ENCODE measurements at regions not wholly inside any gene's neighbourhood (a gene's known extent, or its start where the extent isn't known, plus 50 kb on each side); places are given as distances from the start of the nearest gene placed in this dataset.

GRCh38 chr4:104971462-104971861, 175.2 kb upstream of the TET2 start:
- no TSS peak for BruUV-seq (replicated peaks)
- Histone ChIP-seq H2AFZ (ENCODE audit: low read length) (no peak overlapping the region), H3K9me2 (ENCODE audit: insufficient read depth, low read length) (no peaks in the 10 kb centered on the region), H3K4me2 (ENCODE audit: low read length) (no peak overlapping the region), H3K79me2 (ENCODE audit: insufficient read depth, low read depth, low read length) (no peaks in the 10 kb centered on the region), H3K4me3 (ENCODE audit: low read depth, low read length, poor library complexity, severe bottlenecking) (no peak overlapping the region), H3K9me3 (ENCODE audit: low read length) (no peaks in the 10 kb centered on the region), H4K20me1 (ENCODE audit: insufficient read depth, low read length) (no peaks in the 10 kb centered on the region), H3K27ac (ENCODE audit: low read depth, low read length, poor library complexity, severe bottlenecking) (no peak overlapping the region), H3K36me3 (ENCODE audit: insufficient read depth, low read length) (no peaks in the 10 kb centered on the region), H3K4me1 (ENCODE audit: insufficient read depth, low read length, poor library complexity, severe bottlenecking) (no peaks in the 10 kb centered on the region)
- DNase-seq (ENCODE audit: low spot score), result no peak
- CTCF ChIA-PET (ENCODE audit: unreplicated experiment), result no interaction called here
- POLR2A ChIA-PET, result no interaction called here
- no peak for TF ChIP-seq CTCF (conservative IDR thresholded peaks at IDR 0.05; ENCODE audit: low read length)
- no peak for TF ChIP-seq EZH2phosphoT487 (IDR thresholded peaks at IDR 0.05; ENCODE audit: borderline replicate concordance, low read depth, low read length)
- intact Hi-C loops (cut with micrococcal nuclease; ENCODE audit: unreplicated experiment), result no loop called here

- intact Hi-C loops (cut with micrococcal nuclease; ENCODE audit: unreplicated experiment), result no loop called here
- no peak overlapping the region for H2AFZ ChIP-seq (ENCODE audit: low read length)
- POLR2A ChIA-PET, result interaction anchor here (0.6 kb wide), 2 partner anchors 31 to 489 kb away, joined by 3 read pairs; no protein-coding TSS in a partner anchor
- no peaks in the 10 kb centered on the region for H3K9me2 ChIP-seq (ENCODE audit: insufficient read depth, low read length)
- no peaks in the 10 kb centered on the region for H3K9me3 ChIP-seq (ENCODE audit: low read length)
- H3K79me2 ChIP-seq (ENCODE audit: insufficient read depth, low read depth, low read length), result no peaks in the 10 kb centered on the region
- H4K20me1 ChIP-seq (ENCODE audit: insufficient read depth, low read length), result no peaks in the 10 kb centered on the region
- no peak for DNase-seq (ENCODE audit: low spot score)
- CTCF ChIA-PET (ENCODE audit: unreplicated experiment), result no interaction called here
- no peak overlapping the region for H3K4me3 ChIP-seq (ENCODE audit: low read depth, low read length, poor library complexity, severe bottlenecking)
- TF ChIP-seq EZH2phosphoT487 (IDR thresholded peaks at IDR 0.05; ENCODE audit: borderline replicate concordance, low read depth, low read length) (no peak), CTCF (conservative IDR thresholded peaks at IDR 0.05; ENCODE audit: low read length) (no peak)
- no peak overlapping the region for H3K4me2 ChIP-seq (ENCODE audit: low read length)
- no peak overlapping the region for H3K27ac ChIP-seq (ENCODE audit: low read depth, low read length, poor library complexity, severe bottlenecking)
- H3K36me3 ChIP-seq (ENCODE audit: insufficient read depth, low read length), result no peaks in the 10 kb centered on the region
- no TSS peak for BruUV-seq (replicated peaks)
- H3K4me1 ChIP-seq (ENCODE audit: insufficient read depth, low read length, poor library complexity, severe bottlenecking), result no peaks in the 10 kb centered on the region
Measured at GRCh38 chr4:104973708-104974107, 173.0 kb upstream of the TET2 start.

GRCh38 chr4:104975617-104976016, 171.1 kb upstream of the TET2 start:
- ChIA-PET CTCF (ENCODE audit: unreplicated experiment) (no interaction called here), POLR2A (no interaction called here)
- intact Hi-C loops (cut with micrococcal nuclease; ENCODE audit: unreplicated experiment), result no loop called here
- Histone ChIP-seq H3K4me2 (ENCODE audit: low read length) (no peak overlapping the region), H4K20me1 (ENCODE audit: insufficient read depth, low read length) (no peaks in the 10 kb centered on the region), H3K27ac (ENCODE audit: low read depth, low read length, poor library complexity, severe bottlenecking) (no peak overlapping the region), H3K4me3 (ENCODE audit: low read depth, low read length, poor library complexity, severe bottlenecking) (no peak overlapping the region), H3K36me3 (ENCODE audit: insufficient read depth, low read length) (no peaks in the 10 kb centered on the region), H3K4me1 (ENCODE audit: insufficient read depth, low read length, poor library complexity, severe bottlenecking) (no peaks in the 10 kb centered on the region), H3K9me2 (ENCODE audit: insufficient read depth, low read length) (no peaks in the 10 kb centered on the region), H2AFZ (ENCODE audit: low read length) (no peak overlapping the region), H3K79me2 (ENCODE audit: insufficient read depth, low read depth, low read length) (no peaks in the 10 kb centered on the region), H3K9me3 (ENCODE audit: low read length) (no peaks in the 10 kb centered on the region)
- no peak for DNase-seq (ENCODE audit: low spot score)
- no peak for TF ChIP-seq EZH2phosphoT487 (IDR thresholded peaks at IDR 0.05; ENCODE audit: borderline replicate concordance, low read depth, low read length)
- no peak for TF ChIP-seq CTCF (conservative IDR thresholded peaks at IDR 0.05; ENCODE audit: low read length)
- BruUV-seq (replicated peaks), result no TSS peak
